Gastrocnemius medialis (tissue), 4 donors: ENCODE measurements at regions not wholly inside any gene's neighbourhood (a gene's known extent, or its start where the extent isn't known, plus 50 kb on each side); places are given as distances from the start of the nearest gene placed in this dataset.

ENCODE experiments used
- POLR2A ChIP-seq, 2 donors: fragments of 450-650 bp; IDR thresholded peaks; one replicate each; pipeline ENCODE4 v1.6.1; 2017; ENCODE audit warnings: antibody characterized with exemption in 2 of 2, mild to moderate bottlenecking in 2 of 2, moderate library complexity in 2 of 2
- TF ChIP-seq, protein P1 (sequence below), 5 experiments: fragments of 450-650 bp in 3 of 5; fragments of 200-600 bp in 2 of 5; sonication (generic) in 2 of 5; IDR thresholded peaks in 4 of 5; conservative IDR thresholded peaks in 1 of 5; 1 replicate in 4 of 5; 2 replicates in 1 of 5; pipeline ENCODE4 v1.5.1; 2016 to 2019; ENCODE audit warnings: antibody characterized with exemption in 5 of 5, mild to moderate bottlenecking in 3 of 5, moderate library complexity in 3 of 5

DNA sequence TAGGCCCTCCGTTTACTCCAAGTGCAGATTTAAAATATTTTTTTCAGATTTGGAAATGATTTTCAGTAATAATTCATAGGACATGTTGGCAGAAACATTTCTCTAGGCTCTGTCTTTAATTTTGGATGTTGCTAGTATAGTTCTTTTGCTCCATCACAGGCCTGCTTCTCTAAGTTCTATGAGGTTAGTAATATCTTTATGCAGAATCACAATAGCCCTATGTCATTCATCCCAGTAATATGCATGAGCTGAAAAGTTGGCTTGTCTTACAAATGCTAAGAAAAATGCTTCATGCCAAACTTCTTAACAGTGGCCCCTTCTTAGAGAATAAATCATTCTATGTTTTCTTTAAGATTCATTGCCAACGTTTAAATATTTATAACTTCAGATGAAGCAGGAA is 148.3 kb upstream of the TLL1 start:
- TF ChIP-seq, protein P1, sequence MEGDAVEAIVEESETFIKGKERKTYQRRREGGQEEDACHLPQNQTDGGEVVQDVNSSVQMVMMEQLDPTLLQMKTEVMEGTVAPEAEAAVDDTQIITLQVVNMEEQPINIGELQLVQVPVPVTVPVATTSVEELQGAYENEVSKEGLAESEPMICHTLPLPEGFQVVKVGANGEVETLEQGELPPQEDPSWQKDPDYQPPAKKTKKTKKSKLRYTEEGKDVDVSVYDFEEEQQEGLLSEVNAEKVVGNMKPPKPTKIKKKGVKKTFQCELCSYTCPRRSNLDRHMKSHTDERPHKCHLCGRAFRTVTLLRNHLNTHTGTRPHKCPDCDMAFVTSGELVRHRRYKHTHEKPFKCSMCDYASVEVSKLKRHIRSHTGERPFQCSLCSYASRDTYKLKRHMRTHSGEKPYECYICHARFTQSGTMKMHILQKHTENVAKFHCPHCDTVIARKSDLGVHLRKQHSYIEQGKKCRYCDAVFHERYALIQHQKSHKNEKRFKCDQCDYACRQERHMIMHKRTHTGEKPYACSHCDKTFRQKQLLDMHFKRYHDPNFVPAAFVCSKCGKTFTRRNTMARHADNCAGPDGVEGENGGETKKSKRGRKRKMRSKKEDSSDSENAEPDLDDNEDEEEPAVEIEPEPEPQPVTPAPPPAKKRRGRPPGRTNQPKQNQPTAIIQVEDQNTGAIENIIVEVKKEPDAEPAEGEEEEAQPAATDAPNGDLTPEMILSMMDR (IDR thresholded peaks at IDR 0.05 in 4 of 5, conservative IDR thresholded peaks at IDR 0.05 in 1 of 5): no peak
- no peak for TF ChIP-seq POLR2A (IDR thresholded peaks at IDR 0.05)
